RKO (cell line): ENCODE measurements at regions not wholly inside any gene's neighbourhood (a gene's known extent, or its start where the extent isn't known, plus 50 kb on each side); places are given as distances from the start of the nearest gene placed in this dataset.

Source experiments
- DNase-seq: peaks from one replicate; pipeline ENCODE4 v3.0.0-alpha.2; 2016; ENCODE audit warnings: low spot score

DNA sequence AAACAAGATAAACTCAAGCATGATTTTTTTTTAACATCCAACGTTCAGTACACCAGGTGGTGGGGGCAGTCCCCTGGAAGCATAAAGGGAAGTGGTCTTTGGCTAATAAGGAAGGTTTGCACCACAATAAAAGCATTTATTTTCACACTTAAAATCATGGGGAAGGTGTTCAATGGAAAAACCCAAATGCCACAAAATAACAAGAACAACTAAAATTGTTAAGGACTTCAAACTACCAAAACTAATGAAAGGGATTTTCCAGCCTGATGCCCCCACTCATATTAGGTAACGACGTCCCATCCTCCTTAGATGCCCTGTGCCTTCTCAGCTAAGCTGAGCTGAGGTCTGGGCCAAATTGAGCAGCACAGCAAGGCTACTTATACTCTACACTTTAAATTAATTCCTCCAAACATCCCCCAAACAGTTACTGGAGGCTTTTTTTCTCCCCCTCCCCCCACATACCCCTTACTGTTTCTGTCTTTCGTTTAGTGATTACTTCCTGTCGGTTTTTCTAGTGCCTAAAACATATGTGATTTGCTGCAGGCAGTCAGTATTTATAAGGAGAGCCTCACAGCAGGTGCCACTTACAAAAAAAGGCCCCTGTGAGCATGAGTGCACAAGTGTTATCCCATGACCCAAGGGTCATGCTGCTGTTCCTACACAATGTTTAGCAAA lies 259.7 kb upstream of the ZNF608 start:
- no peak for DNase-seq

DNA sequence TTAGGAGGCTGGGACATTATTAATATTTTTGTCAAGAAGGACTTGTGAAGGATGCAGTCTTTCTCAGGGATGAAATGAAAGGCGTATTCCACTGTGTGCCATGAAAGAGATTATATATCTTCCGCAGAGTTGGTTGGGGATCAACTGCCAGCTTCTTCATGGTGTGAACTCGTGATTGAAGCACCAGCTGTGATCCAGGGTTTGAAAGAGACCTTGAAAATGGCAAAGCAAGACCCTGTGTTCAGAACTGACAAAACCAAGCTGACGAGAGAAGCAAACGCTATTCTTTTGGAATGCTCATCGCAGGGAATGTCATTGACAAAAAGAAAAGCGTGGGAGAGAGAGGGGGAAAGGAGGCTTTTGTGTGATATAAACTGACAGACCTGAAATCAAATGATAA lies 263.9 kb upstream of the ZNF608 start:
- DNase-seq, result no peak

- no peak for DNase-seq
Observed at GRCh38 chr5:125011014-125011413, 264.6 kb upstream of the ZNF608 start.

DNA sequence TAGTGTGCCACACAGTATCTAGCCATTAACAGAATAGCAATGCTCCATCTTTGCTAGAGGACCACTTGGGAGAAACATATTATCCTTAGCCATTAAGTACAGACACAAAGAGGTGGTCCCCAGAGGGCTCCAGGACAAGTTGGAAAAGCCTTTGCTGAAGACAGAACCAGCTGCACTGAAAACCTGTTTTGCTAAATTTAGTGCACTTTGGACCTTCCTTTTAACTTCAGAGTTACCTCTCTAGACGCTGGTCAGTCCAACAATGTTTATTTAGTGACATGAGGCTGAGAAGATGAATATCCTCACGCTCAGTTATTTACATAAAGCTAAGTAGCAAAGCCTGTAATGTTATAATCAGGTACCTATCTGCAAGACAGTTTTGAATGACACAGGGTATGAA lies 265.0 kb upstream of the ZNF608 start:
- no peak for DNase-seq

GRCh38 chr5:125011947-125012346 lies 265.5 kb upstream of the ZNF608 start:
- DNase-seq, result no peak

DNA sequence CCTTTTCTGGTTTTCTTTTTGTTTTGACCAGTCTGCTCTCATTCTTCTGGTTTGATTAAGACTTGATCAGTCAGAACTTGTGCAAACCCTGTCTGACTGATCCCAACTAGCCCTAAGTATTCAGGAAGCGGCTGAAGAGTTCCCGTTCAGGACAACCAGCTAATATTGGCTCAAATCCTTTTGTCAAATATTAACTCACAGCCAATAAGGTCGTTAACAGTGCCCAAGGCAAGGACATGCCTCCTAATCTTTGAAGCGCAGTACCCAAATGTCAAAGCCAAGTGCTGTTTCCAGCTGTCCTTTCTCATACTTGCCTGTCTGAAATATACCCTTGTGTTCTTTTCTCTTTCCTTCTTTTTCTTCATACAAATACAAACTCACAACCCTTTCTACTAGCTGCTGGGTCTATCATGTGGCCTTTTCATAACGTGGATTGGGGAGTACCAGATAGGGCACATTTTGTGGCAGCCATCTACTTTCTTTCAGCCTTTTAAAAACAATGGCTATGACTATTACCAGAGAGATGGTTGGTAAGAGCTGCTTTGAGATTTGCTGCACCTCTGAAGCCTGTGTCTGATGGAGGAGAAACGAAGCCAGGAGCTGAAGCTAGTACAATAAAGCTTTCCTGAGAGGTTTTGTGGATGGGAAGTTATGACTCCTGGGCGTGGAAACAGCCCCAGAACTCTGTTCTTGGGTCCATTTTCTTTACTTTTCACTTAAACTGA lies 266.4 kb upstream of the ZNF608 start:
- no peak for DNase-seq

- no peak for DNase-seq
Observed at GRCh38 chr5:125014202-125014601, 267.8 kb upstream of the ZNF608 start.

GRCh38 chr5:125017796-125018195 lies 271.4 kb upstream of the ZNF608 start:
- DNase-seq, result no peak

- DNase-seq, result no peak
Observed at GRCh38 chr5:125023673-125024072, 277.2 kb upstream of the ZNF608 start.

- no peak for DNase-seq
Observed at GRCh38 chr5:125026867-125027731, 280.7 kb upstream of the ZNF608 start.

GRCh38 chr5:125032286-125032685 lies 285.8 kb upstream of the ZNF608 start:
- DNase-seq, result no peak

- no peak for DNase-seq
Observed at GRCh38 chr5:125033602-125034001, 287.2 kb upstream of the ZNF608 start.

DNA sequence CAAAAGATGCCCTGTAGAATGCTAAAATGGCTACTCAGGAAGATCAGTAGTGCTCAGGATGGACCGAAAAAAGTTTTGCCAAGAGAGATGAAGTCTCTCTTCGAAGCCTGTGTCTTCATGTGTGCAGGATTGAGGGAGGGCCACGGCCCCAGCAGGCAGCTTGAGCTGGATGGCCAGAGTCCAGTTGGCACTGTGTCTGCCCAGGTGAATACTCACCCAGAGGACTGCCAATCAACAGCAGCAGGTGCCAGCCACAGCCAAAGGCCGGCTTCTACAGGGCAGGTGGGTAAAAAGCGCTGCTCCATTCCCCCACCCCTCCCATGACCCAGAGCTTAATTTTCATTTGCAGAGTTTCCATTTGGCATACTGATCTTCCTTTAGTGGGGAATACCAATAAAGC lies 287.9 kb upstream of the ZNF608 start:
- no peak for DNase-seq

DNA sequence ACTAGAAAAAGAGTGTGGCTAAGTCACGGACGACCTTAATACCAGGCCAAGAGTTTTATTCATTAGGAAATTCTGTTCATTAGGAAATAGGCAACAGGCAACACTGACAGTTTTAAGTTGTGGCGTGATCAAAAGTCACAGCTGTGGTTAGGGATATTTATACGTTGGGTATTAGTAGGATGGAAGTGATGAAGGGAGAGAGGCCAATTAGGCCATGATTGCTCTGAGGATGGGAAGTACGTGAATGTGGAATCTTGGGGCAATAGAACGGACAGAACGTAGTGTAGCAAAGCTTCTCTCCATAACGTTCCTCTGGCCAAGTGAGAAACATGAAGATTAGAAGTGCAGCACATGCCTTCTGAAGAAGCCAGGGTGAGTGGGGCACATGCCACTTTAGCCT lies 290.1 kb upstream of the ZNF608 start:
- DNase-seq, result no peak

DNA sequence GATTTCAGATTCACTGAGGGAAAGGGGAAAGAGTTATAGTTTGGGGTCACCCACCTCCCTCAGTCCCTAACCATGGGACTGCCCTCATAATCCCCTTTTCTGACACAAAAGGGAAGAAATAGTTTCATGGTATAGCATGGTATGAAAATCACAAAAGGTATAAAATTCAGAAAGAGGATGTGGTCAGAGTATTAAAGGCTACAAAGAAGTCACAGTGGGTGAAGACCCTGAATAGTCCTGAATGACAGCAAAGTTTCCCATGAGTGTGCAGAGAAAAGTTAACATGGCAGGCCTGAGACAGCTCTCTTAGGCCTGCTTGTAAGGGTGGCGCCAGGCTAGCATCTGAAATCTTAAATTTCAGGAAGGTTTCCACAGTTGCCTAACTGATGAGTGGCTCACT lies 290.6 kb upstream of the ZNF608 start:
- no peak for DNase-seq

GRCh38 chr5:125037530-125037929 lies 291.1 kb upstream of the ZNF608 start:
- no peak for DNase-seq

DNA sequence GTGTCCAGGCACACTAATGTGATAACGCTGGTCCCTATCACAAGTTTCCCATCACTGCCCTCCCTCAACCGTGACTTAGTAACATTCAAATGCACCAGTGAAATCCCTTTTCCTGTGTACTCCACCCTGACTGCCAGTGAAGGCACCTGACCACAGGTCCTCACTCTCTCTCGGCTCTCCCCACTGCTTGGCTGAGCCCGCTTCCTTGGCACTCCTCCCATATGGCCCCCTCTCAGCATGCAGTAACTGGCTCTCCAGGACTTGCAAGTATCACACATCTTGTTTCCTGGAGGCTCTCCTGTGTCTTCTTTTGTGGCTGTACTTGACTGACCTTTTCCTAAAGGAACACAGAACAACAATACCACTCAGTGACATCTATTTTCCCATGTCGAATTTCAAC lies 292.0 kb upstream of the ZNF608 start:
- no peak for DNase-seq

DNA sequence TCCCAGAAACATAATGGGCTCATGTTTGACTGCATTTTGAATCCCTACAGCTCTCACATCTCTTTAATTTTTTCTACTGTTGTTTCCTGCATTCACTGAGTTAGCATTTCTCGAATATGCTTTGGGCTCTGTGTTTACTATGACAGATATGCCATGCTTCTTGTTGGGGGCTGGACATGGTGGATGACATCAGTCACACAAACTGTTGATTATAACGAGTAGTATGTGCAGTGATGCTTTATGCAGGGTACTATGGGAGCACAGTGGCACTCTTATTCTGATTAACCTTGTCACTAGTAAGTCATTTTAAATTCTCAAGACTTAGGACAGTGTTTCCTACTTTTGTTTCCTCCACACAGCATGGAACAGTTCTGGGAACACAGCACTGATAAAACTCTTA lies 295.4 kb upstream of the ZNF608 start:
- no peak for DNase-seq

- no peak for DNase-seq
Observed at GRCh38 chr5:125042261-125042890, 295.9 kb upstream of the ZNF608 start.

GRCh38 chr5:125043781-125044391 lies 297.4 kb upstream of the ZNF608 start:
- DNase-seq, result no peak

GRCh38 chr5:125044491-125045282 lies 298.2 kb upstream of the ZNF608 start:
- no peak for DNase-seq
